Stimulated activated naive CD8-positive, alpha-beta T cell treated with anti-CD3 and anti-CD28 coated beads, Interleukin-15, amount 100 ng/mL, for 72 hours (primary cell): ENCODE measurements at regions not wholly inside any gene's neighbourhood (a gene's known extent, or its start where the extent isn't known, plus 50 kb on each side); places are given as distances from the start of the nearest gene placed in this dataset.
"Not testable (repeated sequence)": the region's sequence is repeated elsewhere in the genome, so short reads cannot be mapped to it uniquely, and the experiment has no call there.

ENCODE experiments used
- ATAC-seq: fragments of 150-1000 bp; cut with Tn5 transposase; 2 replicates; pipeline ENCODE4 v1.10.0; 2021; ENCODE audit warnings: mild to moderate bottlenecking, moderate library complexity
- DNase-seq, 2 donors: peaks; one replicate each; pipeline ENCODE4 v3.0.0; 2021 to 2022
- H3K27ac Mint-ChIP-seq, 2 donors: one replicate each; pipeline ENCODE4 v1.8.0; 2022; ENCODE audit warnings: mild to moderate bottlenecking in 2 of 2, mixed read lengths in 2 of 2, moderate library complexity in 2 of 2
- H3K27me3 Mint-ChIP-seq: one replicate; pipeline ENCODE4 v1.8.0; 2022; ENCODE audit warnings: mixed read lengths
- H3K4me1 Mint-ChIP-seq: one replicate; pipeline ENCODE4 v1.8.0; 2022; ENCODE audit warnings: mild to moderate bottlenecking, mixed read lengths
- H3K4me3 Mint-ChIP-seq, 2 donors: one replicate each; pipeline ENCODE4 v1.8.0; 2022; ENCODE audit warnings: mild to moderate bottlenecking in 2 of 2, mixed read lengths in 2 of 2, moderate library complexity in 1 of 2
- H3K9me3 Mint-ChIP-seq, 2 donors: one replicate each; pipeline ENCODE4 v1.8.0; 2022; ENCODE audit warnings: mixed read lengths in 2 of 2

DNA sequence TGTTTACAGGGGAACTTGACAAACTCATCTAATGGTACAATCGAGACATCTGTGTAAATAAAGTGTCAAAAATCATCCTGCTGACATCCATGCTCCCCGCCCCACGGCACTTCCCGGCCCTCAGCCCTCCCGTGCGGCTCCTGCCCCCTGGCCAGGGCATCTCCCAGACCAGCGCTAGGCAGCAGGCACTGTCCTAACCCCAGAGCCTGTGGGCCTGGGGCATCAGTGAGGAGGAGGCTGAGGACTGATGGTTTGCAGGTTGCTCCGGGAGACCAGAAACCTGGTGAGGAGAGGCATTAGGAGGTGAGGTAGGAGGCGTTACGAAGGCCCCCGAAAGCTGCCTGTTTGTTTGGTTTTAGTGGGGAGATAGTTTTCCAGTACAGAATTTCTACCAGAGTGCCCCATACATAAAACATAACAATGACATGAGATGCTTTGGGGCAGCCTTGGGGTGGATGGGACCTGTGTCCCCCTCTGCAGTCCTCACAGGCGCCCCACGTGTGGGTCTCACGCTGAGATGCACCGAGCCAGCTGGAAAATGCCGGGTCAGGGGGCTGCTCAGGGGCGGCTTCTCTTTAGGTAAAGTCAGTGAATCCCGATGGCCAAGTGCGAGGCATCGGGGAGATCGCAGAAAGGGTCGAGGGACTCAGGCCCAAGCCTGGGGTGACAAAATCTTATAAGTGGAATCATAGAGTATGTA, 114.2 kb downstream of the RTP5 start:
- Mint-ChIP-seq H3K4me3 (no peak overlapping the region), H3K27ac (no peak overlapping the region), H3K9me3 (peaks cover 3 to 8% of the 10 kb centered on the region in 2 donors), H3K27me3 (no peaks in the 10 kb centered on the region), H3K4me1 (peaks cover 13% of the 10 kb centered on the region)
- ATAC-seq (no peak), DNase-seq (no peak)

DNA sequence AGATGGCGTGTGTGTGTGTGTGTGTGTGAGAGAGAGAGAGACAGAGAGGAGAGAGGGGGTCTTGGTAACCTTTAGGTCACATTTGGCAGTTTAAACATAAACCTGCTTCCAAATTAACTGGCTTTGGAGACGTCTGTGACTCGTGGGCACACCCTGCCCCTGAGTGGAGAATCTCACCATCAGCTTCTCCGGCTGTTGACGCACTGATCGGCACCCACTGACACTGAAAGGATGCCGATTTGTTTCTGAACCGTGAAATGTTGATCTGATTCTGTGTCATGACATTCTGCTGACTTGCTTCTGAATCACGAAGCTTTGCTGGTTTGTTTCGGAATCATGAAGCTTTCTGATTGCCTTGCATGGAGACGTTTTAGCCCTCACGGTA, 114.7 kb downstream of the RTP5 start:
- peaks cover 13% of the 10 kb centered on the region for H3K4me1 Mint-ChIP-seq
- peaks cover 3 to 8% of the 10 kb centered on the region in 2 donors for H3K9me3 Mint-ChIP-seq
- no peak overlapping the region for H3K4me3 Mint-ChIP-seq
- no peaks in the 10 kb centered on the region for H3K27me3 Mint-ChIP-seq
- H3K27ac Mint-ChIP-seq, result no peak overlapping the region
- ATAC-seq (no peak), DNase-seq (no peak)

DNA sequence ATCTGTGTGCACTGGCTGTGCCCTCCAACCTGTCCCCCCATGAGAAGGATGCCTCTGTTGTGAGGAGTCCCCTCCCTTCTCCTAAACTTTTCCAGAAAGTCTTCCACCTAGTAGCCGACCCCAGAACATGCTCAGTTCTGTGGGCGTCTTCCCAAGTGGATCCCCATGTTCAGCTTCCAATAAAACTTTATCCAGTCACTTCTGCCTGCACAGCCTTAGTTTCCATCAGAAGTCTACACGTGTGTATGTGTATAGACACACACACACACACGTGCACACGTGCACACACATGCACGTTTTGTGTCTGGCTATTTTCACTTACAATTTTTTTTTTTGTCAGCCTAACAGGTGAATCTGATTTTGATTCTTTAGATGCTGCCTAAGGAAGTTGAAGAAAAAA, 115.1 kb downstream of the RTP5 start:
- DNase-seq, result no peak
- Mint-ChIP-seq H3K4me1 (peaks cover 13% of the 10 kb centered on the region), H3K27ac (no peak overlapping the region), H3K9me3 (peaks cover 3 to 12% of the 10 kb centered on the region in 2 donors), H3K27me3 (no peaks in the 10 kb centered on the region), H3K4me3 (no peak overlapping the region)
- no peak for ATAC-seq

DNA sequence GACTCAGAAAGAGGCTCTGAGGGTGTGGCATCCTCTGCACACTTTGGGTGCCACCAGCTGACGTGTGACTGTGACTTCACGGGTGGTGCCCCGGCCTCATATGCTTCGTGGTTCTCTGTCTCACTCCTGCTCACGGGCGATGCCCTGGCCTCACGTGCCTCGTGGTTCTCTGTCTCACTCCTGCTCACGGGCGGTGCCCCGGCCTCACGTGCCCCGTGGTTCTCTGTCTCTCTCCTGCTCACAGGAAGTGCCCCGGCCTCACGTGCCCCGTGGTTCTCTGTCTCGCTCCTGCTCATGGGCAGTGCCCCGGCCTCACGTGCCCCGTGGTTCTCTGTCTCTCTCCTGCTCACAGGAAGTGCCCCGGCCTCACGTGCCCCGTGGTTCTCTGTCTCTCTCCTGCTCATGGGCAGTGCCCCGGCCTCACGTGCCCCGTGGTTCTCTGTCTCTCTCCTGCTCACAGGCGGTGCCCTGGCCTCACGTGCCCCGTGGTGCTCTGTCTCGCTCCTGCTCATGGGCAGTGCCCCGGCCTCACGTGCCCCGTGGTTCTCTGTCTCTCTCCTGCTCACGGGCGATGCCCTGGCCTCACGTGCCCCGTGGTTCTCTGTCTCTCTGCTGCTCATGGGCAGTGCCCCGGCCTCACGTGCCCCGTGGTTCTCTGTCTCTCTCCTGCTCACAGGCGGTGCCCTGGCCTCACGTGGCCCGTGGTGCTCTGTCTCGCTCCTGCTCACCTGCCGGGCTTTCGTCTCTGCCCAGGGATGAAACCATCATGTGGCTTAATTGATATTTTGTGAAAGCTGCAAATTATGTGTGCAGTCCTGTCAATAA, 115.8 kb downstream of the RTP5 start:
- Mint-ChIP-seq H3K4me1 (peaks cover 13% of the 10 kb centered on the region), H3K9me3 (peaks cover 5 to 18% of the 10 kb centered on the region in 2 donors)
- DNase-seq, H3K4me3 Mint-ChIP-seq, H3K27me3 Mint-ChIP-seq, H3K27ac Mint-ChIP-seq, ATAC-seq: not testable (repeated sequence)

DNA sequence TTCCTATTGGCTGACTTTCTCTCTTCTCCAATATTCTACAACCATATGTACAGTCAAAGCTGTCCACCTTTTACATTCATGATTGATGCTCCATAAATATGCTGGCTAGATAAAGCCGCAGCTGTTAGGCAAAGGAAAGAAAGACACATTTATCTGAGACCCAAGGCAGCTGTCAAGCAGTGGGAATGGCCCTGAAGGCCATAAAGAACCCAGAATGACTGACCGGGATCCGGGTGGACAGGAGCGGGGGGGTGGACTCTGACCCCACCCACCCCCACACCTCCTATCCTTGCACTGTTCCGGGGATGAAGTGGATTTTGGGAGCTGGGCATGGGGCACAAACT, 116.4 kb downstream of the RTP5 start:
- peak overlapping the region in 1 of 2 donors; percentile 71 for H3K27ac Mint-ChIP-seq

DNA sequence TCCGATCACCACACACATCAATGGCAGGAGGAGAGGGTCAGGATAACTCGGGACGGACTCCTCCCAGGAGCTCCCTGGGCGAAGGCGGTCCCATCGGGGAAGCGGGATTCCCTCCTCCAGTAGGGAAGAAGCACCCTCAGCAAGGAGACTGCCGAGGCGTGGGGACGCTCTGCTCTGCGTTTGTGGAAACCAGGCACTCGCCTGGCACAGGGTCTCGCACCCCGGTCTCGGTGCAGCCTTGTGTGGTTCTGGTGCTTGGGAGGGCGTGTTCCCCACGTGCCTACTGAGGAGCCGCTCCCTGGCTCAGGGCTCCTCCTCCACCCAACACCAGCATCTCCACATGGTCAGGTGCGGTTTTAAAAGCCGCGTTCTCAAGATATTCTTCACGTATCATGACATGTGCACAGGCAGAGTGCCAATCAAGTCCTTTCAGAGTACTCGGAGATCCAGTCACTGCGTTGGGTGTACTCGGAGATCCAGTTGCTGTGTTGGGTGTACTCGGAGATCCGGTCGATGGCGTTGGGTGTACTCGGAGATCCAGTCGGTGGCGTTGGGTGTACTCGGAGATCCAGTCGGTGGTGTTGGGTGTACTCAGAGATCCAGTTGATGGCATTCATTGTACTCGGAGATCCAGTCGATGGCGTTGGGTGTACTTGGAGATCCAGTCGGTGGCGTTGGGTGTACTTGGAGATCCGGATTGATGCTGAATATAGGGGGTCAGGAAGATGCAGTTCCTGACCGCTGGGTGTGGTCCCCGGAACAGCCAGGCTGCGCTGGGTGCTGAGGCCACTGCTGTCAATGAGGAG, 117.5 kb downstream of the RTP5 start:
- no peak overlapping the region for H3K4me3 Mint-ChIP-seq
- no peak overlapping the region for H3K27ac Mint-ChIP-seq
- peaks cover 13% of the 10 kb centered on the region for H3K4me1 Mint-ChIP-seq
- ATAC-seq (no peak), DNase-seq (no peak)
- H3K9me3 Mint-ChIP-seq, result peaks cover 8 to 18% of the 10 kb centered on the region in 2 donors
- H3K27me3 Mint-ChIP-seq, result no peaks in the 10 kb centered on the region

More for the DNA sequence above, 116.4 kb downstream of the RTP5 start:
- Mint-ChIP-seq H3K9me3 (peaks cover 8 to 18% of the 10 kb centered on the region in 2 donors), H3K4me3 (no peak overlapping the region), H3K4me1 (peaks cover 13% of the 10 kb centered on the region), H3K27me3 (no peaks in the 10 kb centered on the region)
- ATAC-seq (no peak), DNase-seq (no peak)

DNA sequence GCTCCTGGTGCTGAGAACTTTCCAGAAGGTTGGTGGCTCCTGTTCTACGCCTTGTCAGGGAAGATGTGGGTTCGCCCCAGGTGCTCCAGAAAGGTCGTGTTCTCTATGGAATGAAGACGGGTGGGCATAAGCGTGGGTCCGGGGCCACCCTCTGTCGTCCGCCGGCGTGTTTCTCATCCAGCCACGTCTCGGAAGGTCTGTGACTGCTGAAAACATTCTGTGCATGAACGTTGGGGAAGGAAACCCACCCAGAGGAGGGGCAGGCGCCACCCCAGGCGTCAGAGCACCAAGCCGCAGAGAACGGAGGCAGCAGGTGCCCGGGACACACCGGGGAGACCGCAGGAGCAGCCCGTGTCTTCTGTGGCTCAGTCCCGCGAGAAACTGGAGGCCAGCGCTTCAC, 118.2 kb downstream of the RTP5 start:
- ATAC-seq, result no peak
- peaks cover 8 to 18% of the 10 kb centered on the region in 2 donors for H3K9me3 Mint-ChIP-seq

DNA sequence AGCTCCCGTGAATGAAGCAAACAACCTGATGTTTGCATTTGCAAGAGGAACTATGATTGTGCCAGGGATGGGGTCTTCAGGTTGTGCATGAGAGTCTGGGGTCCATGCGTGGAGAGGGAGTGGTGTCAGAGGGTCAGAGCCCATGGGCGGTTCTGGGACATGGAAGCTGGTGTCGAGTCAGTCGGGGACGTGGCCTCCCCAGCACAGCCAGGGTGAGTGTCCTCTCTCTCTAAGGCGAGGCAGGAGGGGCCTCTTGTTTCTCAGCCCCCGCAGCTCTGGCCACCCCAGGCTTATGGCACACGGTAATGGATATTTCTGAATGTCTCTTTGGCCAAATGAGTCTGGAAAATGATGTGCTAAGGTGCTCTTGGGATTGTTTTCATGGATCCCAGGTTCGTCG, 118.6 kb downstream of the RTP5 start:
- Mint-ChIP-seq H3K9me3 (peaks cover 8 to 18% of the 10 kb centered on the region in 2 donors), H3K27ac (no peak overlapping the region), H3K4me3 (no peak overlapping the region), H3K4me1 (peaks cover 13% of the 10 kb centered on the region), H3K27me3 (no peaks in the 10 kb centered on the region)
- DNase-seq (no peak), ATAC-seq (no peak)

More for the DNA sequence above, 118.2 kb downstream of the RTP5 start:
- H3K27ac Mint-ChIP-seq, result no peak overlapping the region
- H3K4me1 Mint-ChIP-seq, result peaks cover 13% of the 10 kb centered on the region
- no peak for DNase-seq
- no peaks in the 10 kb centered on the region for H3K27me3 Mint-ChIP-seq
- H3K4me3 Mint-ChIP-seq, result no peak overlapping the region

DNA sequence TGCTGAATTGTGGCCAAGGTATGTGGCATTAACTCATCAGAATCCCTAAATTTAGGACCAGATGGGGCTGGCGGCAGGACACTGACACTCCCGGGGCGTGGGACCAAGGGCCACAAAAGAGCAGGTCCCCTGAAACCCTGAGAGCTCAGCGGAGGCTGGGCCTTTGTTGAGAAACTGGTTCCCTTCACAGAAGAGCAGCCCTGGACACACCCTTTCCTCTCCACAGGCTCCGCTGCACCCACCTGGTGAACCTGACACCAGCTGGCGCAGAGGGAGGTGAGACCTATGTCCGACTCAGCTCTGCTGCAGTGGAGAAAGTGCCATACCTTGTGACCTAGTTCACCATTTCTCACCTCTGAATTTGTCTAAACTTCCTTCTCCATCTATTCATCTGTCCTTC, 119.5 kb downstream of the RTP5 start:
- H3K4me3 Mint-ChIP-seq, result no peak overlapping the region
- H3K27ac Mint-ChIP-seq, result no peak overlapping the region
- H3K9me3 Mint-ChIP-seq, result peaks cover 8 to 18% of the 10 kb centered on the region in 2 donors
- peaks cover 13% of the 10 kb centered on the region for H3K4me1 Mint-ChIP-seq
- ATAC-seq (no peak), DNase-seq (no peak)
- no peaks in the 10 kb centered on the region for H3K27me3 Mint-ChIP-seq

DNA sequence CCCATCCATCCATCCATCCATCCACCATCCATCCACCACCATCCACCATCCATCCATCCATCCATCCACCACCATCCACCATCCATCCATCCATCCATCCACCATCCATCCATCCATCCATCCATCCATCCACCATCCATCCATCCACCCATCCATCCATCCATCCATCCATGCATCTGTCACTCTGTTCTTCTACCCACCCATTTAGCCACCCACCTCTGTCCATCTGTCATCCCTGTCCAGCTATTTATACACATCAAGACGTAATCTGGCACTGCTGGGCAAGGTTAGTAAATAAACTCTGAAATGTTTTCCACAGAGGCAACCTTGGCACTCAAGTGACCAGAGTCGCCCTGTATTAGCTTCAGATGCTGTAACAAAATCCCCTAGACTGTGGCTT, 120.9 kb downstream of the RTP5 start:
- H3K27me3 Mint-ChIP-seq, result no peaks in the 10 kb centered on the region
- DNase-seq (no peak), ATAC-seq (no peak)
- H3K9me3 Mint-ChIP-seq, result peaks cover 8 to 18% of the 10 kb centered on the region in 2 donors
- no peak overlapping the region for H3K4me3 Mint-ChIP-seq
- H3K27ac Mint-ChIP-seq, result peak overlapping the region in 1 of 2 donors; percentile 48
- H3K4me1 Mint-ChIP-seq, result peaks cover 5% of the 10 kb centered on the region

DNA sequence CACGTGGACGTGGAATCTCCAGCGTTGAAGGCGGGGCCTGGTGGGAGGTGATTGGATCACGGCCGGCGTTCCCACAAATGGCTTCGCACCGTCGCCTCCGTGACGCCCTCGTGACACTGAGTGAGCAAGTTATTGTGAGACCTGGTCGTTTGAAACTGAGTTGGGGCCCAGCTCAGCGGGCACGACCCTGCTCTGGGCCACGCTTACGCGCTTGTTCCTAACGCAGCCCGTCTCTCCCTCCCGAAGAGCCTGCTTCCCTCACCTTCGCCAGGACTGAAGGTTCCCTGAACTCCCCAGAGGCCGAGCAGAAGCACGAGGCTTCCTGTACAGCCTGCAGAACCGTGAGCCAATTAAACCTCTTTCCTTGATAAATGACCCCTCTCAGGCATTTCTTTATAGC, 121.8 kb downstream of the RTP5 start:
- ATAC-seq (no peak), DNase-seq (no peak)
- H3K4me1 Mint-ChIP-seq, result no peaks in the 10 kb centered on the region
- H3K4me3 Mint-ChIP-seq, result no peak overlapping the region
- no peak overlapping the region for H3K27ac Mint-ChIP-seq
- H3K27me3 Mint-ChIP-seq, result no peaks in the 10 kb centered on the region
- peaks cover 5 to 18% of the 10 kb centered on the region in 2 donors for H3K9me3 Mint-ChIP-seq

DNA sequence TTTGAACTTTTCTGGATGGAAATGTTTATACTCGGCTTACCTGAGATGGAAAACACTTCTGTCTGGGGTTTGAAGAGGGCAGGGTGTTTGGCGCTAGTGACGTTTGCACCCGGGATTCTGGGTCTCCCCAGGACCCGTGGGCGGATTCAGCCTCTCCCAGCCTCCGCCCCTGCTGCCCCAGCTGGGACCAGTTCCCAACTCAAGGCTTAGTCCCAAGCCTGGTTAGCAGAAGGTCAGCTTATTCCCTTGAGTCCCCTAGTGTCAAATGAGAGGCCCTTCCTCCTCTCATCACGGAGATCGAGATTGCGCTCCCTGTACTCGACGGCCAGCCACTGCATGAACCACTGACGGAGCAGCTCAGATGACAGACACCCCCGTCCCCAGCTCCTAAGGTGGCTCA, 123.2 kb downstream of the RTP5 start:
- H3K27ac Mint-ChIP-seq, result no peak overlapping the region
- H3K27me3 Mint-ChIP-seq, result no peaks in the 10 kb centered on the region
- DNase-seq (no peak), ATAC-seq (no peak)
- H3K4me3 Mint-ChIP-seq, result no peak overlapping the region
- peaks cover 5 to 10% of the 10 kb centered on the region in 2 donors for H3K9me3 Mint-ChIP-seq
- no peaks in the 10 kb centered on the region for H3K4me1 Mint-ChIP-seq

DNA sequence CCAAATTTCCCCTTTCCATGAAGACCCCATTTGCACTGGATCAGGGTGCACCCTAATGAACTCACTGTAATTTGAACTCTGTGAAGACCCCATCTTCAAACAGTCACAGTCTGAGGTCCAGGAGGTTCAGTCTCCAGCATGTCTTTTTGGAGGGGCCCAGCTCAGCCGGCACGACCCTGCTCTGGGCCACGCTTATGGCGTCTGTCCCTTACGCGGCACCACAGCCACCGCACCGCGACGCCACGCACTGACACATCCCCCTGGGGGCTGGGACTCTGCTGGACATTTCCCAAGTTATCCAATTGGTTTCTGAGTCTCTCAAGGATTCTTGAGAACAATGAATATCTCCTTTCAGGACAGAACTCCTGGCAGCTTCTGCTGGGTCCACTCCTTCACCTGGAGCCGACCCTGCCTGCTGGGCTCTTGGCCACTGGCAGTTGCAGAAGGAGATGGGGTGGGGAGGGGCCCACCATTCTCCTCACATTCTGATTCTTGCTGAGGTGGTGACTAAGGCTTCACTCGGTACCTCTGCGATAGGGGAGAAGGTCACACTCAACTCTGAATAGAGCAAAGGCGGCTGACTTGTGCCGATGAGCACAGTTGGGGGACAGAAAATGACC, 124.0 kb downstream of the RTP5 start:
- H3K4me1 Mint-ChIP-seq, result no peaks in the 10 kb centered on the region
- ATAC-seq, result no peak
- H3K4me3 Mint-ChIP-seq, result no peak overlapping the region
- no peak for DNase-seq
- H3K27ac Mint-ChIP-seq, result no peak overlapping the region
- no peaks in the 10 kb centered on the region for H3K27me3 Mint-ChIP-seq
- peaks cover 5 to 10% of the 10 kb centered on the region in 2 donors for H3K9me3 Mint-ChIP-seq

DNA sequence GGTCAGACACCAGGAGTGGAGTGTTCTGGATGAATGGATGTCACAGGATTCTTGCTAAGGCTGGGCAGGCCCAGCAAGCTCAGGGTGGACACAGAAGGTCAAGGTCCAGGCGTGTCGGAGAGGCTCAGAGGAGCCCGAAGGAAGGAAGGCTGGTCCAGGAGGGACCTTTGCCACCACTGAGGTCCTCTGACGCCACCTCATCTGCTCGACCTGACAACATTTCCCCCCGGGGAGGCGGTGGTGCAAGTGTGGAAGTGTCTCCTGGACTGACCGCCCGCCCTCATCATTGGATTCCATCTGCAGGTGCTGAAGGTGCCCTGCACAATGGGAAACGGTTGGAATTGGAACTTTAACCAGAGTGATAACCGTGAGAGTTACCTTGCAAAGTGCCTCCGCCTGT, 124.6 kb downstream of the RTP5 start:
- no peak for DNase-seq
- no peaks in the 10 kb centered on the region for H3K27me3 Mint-ChIP-seq
- no peaks in the 10 kb centered on the region for H3K4me1 Mint-ChIP-seq
- no peak for ATAC-seq
- no peak overlapping the region for H3K27ac Mint-ChIP-seq
- no peak overlapping the region for H3K4me3 Mint-ChIP-seq
- H3K9me3 Mint-ChIP-seq, result peaks cover 5 to 10% of the 10 kb centered on the region in 2 donors

DNA sequence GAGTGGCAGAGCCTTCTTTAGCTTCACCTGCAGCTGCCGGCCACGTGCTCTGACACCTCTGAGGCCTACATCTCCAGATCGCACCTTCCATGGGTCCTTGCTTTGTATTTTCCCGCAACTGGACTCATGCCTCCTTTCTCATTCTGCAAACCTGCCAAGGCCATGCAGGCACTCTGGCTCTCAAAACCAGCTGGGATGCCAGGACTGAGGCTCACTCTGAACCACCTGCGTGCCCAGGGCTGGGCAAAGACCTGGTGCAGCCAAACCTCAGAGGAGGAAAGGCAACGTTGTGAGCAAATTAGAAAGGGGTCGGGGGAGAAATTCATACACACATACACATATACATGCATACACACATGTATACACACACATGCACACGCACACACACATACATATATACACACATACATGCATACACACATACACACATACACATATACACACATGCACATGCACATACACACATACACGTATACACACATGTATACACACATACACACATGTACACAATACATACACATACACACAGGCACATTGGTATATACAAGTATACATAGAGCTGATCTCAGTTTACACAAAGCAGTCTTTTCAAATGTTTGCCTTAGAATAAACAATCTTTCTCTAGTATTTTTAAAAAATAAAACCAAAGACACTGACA, 125.2 kb downstream of the RTP5 start:
- no peak overlapping the region for H3K27ac Mint-ChIP-seq
- H3K27me3 Mint-ChIP-seq, result no peaks in the 10 kb centered on the region
- no peak overlapping the region for H3K4me3 Mint-ChIP-seq
- DNase-seq, result no peak
- no peaks in the 10 kb centered on the region for H3K4me1 Mint-ChIP-seq
- no peak for ATAC-seq
- H3K9me3 Mint-ChIP-seq, result peaks cover 5 to 6% of the 10 kb centered on the region in 2 donors
